ENCODE measurements at regions not wholly inside any gene's neighbourhood (a gene's known extent, or its start where the extent isn't known, plus 50 kb on each side); places are given as distances from the start of the nearest gene placed in this dataset.
"Not testable (repeated sequence)": the region's sequence is repeated elsewhere in the genome, so short reads cannot be mapped to it uniquely, and the experiment has no call there.

DNA sequence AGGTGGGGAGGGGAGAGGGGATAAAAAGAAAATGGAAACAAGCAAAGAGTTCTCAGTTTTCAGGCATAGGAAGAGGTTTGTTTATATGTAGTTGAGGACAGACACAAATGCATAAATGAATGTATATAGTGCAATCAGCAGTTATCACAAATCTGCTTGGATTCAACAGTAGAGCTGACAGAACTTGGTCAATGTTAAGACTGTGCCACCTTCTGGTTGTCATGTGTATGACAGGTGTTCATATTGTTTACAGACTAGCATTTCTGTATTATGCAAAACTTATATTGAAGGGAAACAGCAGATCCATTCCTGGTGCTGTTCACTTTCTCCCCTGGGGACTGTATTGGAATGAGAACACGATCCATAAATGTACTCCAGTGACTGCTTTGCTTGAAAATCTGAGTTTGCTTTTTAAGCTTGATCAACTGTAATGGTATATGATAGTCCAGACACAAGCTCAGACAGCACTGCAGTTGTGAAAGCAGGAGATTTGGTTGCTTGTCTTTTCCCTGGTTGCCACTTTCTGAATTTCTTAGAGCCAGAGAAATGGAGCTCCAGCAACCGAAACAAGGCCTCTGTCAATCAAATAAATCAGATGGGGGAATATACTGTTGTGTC lies 319.5 kb upstream of the OBI1 start:
- DNase-seq = peak; percentile 40

- no peak for DNase-seq
Observed at GRCh38 chr13:78977311-78977710, 318.4 kb upstream of the OBI1 start.

DNA sequence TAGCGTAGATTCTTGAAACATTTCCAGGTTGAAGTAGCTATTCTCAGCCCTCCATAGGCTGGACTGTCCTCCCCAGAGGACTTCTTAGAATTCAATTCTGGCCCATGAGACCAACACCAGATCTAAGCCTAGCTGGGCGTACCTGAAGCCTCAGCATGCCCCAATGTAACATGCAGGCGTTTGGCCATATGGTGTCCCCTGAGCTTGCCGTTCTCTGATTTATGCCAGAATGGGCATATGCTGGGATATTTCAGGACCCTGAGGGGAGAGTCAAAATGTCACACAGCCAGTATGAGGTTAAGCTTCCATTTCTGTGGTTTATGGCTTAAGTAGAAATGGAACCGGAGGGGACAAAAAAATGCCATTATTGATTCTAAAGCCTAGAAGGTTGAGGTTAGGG lies 317.7 kb upstream of the OBI1 start:
- no peak for DNase-seq

DNA sequence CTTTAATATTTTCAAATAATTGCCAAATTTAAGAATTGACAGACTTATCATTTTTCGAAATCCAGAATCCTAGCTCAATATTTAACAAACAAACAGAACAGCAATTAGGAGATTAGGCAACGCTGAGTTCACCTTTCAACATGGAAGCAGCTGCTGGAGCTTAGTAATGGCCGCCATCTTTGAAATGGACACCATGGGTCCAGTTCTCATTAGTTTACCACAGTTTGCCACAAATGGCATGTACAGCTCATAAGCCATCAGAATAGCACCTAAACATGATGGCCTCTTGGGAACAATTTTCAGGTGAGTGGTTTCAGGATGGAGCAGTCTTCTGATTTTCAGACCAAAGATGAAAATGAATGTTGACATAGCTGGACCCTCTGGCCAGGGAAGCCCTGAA lies 313.6 kb upstream of the OBI1 start:
- no peak for DNase-seq

DNA sequence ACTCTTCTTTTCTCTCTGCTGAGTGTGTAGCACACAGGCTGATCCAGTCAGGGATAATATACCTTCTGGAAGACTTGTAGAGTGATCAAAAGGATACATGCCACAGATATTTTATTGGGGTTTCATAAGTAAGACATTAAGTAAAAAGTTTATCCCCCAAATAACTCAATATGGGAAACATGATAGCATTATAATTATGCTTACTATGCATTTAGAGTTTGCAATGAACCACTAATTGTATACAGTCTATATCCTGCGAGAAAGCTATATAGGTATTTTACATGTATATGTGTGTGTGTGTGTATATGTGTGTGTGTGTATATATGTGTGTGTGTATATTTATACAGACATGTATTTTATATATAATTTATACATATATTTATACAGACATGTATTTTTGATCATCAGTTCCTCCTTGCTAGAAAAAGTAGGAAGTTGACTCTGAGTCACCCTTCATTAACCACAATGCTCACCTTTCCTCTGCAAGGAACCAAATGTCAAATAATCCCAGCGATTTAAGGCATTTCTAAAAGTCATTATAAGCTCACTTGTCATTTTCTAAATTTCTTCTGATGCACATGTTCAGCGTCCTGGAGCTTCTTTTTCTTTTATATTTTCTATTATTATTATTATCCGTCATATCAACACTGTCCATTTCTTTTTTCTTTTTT lies 312.5 kb upstream of the OBI1 start:
- no peak for DNase-seq

- DNase-seq = no peak
Observed at GRCh38 chr13:78960881-78961280, 301.9 kb upstream of the OBI1 start.

DNA sequence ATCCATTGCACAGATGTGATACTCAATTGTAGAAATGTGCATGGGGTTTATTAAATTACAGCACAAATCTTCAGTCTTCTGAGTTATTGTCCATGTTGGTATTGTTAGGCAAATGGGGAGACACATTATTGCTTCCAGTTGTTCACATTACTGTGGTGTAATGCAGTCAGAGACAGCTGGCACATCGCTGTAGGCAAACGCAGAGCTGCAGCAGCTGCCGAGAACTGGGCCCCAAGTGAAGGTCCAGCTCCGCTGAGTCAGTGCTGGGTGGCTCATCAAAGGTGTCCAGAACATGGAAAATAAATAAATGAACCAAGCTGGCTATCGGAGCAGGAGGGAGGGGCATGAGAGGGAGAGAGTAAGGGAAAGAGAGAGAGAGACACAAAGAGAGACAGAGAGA lies 299.1 kb upstream of the OBI1 start:
- no peak for DNase-seq

- no peak for DNase-seq
Observed at GRCh38 chr13:78940455-78941130, 281.6 kb upstream of the OBI1 start.

GRCh38 chr13:78934336-78934735 lies 275.4 kb upstream of the OBI1 start:
- no peak for DNase-seq

DNA sequence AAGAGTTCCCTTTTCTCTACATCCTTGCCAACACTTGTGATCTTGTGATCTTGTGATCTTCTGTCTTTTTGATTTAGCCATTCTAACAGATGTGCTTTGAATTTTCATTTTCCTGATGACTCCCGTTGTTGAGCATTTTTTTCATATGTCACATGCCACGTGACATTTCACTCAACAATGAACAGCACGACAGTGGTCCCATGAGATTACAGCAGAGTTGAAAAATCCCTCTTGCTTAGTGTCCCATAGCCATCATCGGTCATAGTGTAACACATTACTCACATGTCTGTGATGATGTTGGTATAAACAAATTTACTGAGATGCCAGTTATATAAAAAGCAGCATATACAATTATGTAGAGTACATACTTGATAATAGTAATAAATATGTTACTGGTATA lies 256.1 kb upstream of the OBI1 start:
- no peak for DNase-seq

DNA sequence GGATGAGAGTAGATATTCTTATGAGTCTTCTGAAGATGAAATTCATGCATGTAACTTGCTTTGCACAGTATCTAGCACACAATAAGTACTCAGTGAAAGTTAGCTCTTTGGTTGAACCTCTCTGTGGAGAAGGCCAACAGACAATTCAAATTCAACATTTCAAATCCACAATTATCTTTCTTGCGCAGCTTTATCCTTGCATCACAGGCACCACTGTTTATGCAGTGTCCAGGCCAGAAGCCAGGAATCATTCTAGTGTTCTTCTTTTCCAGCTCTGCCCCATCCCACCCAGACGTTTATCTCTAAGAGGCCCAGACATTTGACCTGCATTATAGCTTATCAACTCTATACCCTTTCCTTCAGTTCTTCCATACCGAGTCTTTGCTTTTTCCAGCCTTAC lies 254.7 kb upstream of the OBI1 start:
- DNase-seq = no peak

- DNase-seq = no peak
Observed at GRCh38 chr13:78910147-78910546, 251.2 kb upstream of the OBI1 start.

- DNase-seq = no peak
Observed at GRCh38 chr13:78909276-78909675, 250.3 kb upstream of the OBI1 start.

GRCh38 chr13:78907006-78907405 lies 248.1 kb upstream of the OBI1 start:
- no peak for DNase-seq

DNA sequence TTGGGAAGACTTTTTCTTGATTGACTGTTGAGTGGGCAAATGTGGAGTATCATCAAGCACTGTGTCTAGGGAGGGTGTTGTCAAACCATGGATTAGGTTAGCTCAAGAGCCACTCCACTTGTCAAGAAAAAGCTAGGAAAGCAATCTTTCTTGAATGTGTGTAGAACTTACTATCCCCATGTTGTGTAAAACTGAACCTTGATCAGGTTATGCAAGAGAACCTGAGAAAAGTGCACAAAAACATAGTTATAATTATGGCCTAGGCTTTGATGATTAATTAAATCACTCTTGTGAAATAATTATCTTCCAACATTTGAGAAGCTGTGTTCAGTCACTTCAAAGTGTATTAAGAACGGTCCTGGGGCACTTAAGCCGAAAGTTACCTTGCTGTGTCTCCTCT lies 238.2 kb upstream of the OBI1 start:
- no peak for DNase-seq

- DNase-seq = no peak
Observed at GRCh38 chr13:78884571-78884970, 225.6 kb upstream of the OBI1 start.

GRCh38 chr13:78881751-78882150 lies 222.8 kb upstream of the OBI1 start:
- peak; percentile 74 for DNase-seq

DNA sequence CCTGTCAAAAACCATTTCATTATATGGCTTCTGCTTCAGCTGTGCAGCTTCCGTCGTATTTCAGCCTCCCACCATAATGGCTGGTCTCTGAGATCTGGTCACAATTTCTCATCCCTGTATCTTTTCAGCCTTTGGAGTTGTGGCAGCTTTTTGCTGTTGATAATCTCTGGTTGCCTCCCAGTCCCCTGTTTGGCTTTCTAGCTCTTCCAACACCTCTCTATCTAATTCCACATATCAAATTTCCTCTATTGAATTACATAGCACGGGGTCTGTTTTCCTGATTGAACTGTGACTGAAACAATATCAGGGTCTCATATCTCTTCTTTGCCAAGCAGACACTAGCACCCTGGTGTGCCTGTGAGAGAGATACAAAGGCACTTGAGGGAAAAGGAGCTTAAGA lies 222.1 kb upstream of the OBI1 start:
- DNase-seq = no peak

DNA sequence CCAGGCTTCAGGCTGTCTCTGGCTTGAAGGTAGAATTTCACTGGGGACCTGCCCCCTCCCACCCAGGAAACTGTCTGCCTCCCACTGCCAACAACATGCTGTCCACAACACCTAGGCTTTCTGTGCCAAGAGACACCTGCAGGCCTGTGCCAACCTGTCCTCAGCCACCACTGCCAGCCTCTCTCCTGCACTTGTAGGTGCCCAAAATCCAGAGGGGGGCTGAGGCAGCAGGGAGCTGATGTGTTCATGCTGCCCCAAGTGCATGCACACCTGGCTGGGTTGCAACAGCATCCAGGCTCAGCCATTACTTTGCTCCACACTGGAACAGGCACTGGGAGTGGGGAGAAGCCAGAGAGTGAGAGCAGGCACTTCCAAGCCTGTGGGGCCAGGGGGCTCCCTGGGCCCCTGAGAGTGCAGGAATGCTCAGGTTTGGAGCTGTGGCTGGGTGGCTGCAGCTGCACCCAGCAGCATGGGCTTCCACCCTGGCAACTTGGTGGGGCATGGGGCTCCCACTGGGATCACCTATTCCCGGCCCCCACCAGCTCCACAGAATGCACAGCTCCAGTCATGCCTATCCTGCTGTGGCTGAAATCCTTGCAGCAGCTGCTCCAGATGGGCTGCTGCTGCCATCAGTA lies 218.1 kb upstream of the OBI1 start:
- DNase-seq = no peak

DNA sequence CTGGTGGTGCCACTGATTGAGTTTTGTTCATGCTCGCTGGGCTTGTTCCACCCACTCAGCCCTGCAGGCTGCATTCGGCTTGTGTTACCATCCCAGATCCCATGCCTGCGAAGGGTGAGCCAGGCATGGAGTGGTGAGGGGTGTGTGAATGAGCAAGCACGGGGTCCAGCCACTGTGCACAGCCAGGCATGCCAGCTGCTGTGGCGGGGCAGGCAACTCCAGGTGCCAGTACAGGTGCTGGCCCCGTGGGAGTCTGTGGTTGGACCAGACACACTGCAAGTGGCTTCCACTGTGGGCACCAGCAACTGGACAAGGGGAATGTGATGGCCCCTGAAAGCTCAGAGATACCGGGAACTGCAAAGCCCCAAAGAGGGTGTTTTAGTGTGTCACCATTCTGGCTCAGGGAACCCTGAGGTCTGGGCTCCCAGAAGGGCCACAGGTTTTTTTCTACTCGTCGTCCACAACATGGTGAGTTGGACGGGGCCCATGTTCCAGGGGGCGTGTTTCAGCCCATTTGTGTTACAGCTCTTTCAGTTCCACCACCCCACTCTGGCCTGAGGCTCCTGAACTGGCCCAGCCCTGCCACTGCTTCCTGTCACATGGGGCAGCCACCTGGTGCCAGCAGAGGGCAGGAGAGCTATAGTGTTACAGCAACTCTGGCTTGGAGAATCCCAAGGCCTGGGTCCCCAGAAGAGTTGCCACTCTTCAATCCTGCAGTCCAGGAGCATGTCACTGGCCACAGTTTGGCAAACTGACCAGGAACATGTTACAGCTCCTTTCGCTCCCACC lies 217.0 kb upstream of the OBI1 start:
- no peak for DNase-seq

GRCh38 chr13:78868991-78869390 lies 210.0 kb upstream of the OBI1 start:
- DNase-seq = no peak

DNA sequence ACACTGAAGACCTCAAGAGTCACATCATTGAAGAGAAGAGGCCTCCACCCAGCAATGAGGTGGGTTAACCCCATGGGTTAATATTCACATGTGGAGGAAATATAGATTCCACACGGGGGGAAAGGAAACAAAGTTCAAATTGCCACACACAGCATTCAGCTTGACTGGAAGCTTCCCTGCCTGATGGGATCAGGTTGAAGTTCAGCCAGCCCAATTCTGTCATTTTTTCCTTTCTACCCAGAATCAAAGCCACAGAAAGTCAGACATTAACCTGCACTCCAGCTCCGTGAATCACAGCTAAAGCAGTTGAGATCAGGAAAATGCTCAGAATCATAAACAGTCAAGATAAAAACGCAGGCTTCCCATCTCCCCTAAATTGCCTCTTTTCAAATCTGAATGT lies 208.7 kb upstream of the OBI1 start:
- no peak for DNase-seq

GRCh38 chr13:78866076-78866475 lies 207.1 kb upstream of the OBI1 start:
- not testable (repeated sequence) for DNase-seq
